DMS53 treated with DMSO at 0.1 percent for 48 hours (cell line): ENCODE measurements at regions not wholly inside any gene's neighbourhood (a gene's known extent, or its start where the extent isn't known, plus 50 kb on each side); places are given as distances from the start of the nearest gene placed in this dataset.

ENCODE experiments used
- DNase-seq: peaks from one replicate; lab custom pipeline; 2025; ENCODE audit not compliant: unreplicated experiment; lab: John Stamatoyannopoulos, UW

GRCh38 chr5:144577676-144578075 lies 407.0 kb downstream of the KCTD16 start:
- DNase-seq: no peak

- no peak for DNase-seq
Observed at GRCh38 chr5:144575736-144576135, 405.1 kb downstream of the KCTD16 start.

- DNase-seq: no peak
Observed at GRCh38 chr5:144567421-144567780, 396.7 kb downstream of the KCTD16 start.

DNA sequence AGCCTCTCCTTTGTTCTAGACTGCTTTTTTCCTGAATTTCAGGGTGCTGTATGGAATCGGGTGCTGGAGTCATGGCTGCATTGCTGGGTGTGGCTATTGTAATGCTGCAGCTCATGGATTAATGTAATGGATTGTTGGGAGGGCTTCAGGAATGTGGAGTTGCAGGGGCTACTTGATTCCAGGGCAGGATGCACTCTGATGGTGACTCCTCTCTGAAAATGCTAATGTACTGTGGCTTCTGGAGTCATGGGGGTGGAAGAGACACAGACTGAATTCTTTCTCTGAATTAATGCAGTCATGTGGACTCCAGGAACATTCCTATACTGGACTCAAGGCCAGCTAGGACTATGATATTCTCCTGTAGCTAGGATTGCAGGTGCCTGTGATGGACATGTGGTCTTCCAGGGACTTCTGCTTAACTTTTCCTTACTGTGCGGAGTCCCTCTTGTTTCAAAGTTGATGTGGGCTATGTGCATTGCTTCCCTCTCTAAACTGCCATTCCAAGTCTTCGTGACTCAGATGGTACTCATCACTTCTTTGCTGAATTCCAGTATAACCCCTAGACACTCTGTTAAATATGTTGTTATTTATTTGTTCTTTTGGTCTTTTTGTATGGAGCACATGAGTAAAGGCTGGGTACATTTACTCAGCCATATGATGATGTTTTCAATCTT lies 396.2 kb downstream of the KCTD16 start:
- no peak for DNase-seq

GRCh38 chr5:144549580-144549979 lies 378.9 kb downstream of the KCTD16 start:
- peak; percentile 42 for DNase-seq

- no peak for DNase-seq
Observed at GRCh38 chr5:144548936-144549335, 378.3 kb downstream of the KCTD16 start.

DNA sequence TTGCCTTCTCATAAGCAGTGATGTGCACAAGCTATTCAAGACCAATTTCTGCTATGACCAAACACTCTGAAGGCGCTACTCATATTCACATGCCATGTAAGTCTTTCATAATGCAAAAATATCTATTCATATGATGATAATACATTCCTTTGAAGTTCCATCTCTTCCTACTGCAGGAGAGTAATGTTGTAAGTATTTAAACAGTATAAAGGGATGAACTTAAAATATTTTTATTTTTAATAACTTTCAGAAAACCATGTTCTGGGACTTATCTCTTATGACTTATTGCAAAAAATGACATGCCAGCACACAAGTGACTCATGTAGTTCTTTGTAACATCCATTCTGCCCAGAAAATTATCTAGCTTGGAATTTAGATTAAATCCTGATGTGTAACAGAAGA lies 376.4 kb downstream of the KCTD16 start:
- DNase-seq: no peak

DNA sequence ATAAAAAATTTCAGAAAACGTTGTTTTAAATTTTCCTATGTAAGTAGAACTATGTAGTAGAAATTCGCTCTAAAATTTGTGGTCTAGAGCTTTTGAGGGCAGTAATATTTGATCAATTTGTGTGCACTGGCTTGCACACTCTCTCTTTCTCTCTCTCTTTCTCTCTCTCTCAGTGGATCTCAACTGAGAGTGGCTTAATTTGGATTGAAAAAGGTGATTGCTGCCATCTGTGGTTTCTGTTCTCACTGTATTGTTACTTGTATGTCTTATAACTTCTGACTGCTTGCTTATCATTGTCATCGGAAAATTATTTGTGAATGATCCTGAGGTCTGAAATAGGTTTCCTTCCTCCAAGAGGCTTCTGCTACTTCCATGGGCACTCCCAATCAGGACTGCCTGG lies 368.2 kb downstream of the KCTD16 start:
- DNase-seq: no peak
